GM15510 (cell line): ENCODE measurements at regions not wholly inside any gene's neighbourhood (a gene's known extent, or its start where the extent isn't known, plus 50 kb on each side); places are given as distances from the start of the nearest gene placed in this dataset.

ENCODE experiments used
- POLR2A ChIP-seq: IDR thresholded peaks from 3 replicates; pipeline ENCODE4 v1.6.1; 2011; ENCODE audit warnings: borderline replicate concordance; ENCODE audit not compliant: insufficient read length; ENCODE audit errors: extremely low read depth

DNA sequence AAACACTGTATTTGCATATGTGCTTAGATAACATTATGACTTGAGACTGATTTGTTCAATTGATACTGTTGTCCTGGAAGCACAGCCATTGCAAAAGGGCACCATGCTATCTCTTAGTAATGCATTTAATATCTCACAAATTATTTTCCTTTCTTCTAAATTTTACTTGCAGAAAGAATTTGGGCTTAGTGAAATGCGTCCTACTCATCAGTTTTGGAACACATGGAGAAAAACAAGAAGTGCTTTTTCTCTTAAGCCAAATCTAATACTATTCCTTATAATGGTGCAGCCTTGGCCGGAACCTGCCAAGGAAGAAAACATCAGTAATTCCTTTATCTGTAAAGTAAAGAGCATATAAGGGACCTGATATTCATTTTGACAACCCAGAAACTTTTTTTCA, 172.2 kb upstream of the ZNF608 start:
- no peak for TF ChIP-seq POLR2A

DNA sequence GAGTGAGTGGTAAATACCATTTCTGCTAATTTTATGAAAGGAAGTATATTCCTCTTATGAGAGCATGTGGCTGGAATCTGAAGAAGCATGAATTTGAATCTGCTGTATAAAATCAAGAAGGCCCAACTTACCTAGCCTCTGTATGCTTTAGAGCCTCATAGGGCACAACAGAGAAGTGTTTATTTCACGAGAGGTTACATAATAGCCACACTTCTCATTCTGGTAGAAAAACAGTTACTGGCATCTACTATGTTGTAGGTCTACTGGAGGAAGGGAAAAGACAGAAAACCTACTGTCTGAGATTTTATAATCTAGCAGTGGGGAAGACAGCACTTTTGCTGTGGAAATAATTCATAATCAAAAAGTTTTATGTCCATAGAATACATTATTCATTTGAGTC, 172.6 kb upstream of the ZNF608 start:
- no peak for TF ChIP-seq POLR2A

DNA sequence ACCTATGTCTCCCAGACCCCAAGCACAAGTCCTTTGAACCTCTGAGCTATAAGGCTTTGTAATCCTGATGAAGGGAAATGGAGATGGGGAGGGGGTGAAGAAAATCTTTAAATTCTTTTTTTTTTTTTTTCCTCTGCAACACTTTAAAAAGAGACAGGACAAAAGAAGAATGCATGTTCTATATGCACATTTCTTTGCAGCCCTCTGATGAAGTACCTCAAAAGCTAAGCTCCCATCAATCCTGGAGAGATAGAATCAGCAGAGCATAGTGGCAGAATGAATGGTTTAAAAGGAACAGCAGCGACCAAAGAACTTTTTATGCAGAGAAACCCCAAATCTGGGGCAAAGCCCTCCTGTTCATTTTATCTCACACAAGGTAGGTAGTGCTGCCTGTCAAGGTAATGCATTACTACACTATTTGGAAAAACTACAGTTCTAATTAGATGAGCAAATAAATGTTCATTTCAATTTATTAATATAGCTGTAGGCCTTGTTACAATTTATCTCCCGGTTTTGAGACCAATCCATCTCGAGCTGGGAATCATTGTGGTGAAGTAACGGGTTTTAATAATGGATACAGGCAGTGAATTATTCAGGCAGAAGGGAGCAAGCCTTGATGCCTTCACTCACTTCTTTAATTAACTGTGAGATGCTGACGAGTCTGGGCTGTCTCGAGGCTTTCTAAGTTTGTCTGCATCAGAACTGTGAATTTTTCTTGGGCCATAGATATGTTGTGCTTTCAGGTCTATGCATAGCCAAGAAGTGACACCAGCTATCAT, 173.5 kb upstream of the ZNF608 start:
- no peak for TF ChIP-seq POLR2A

DNA sequence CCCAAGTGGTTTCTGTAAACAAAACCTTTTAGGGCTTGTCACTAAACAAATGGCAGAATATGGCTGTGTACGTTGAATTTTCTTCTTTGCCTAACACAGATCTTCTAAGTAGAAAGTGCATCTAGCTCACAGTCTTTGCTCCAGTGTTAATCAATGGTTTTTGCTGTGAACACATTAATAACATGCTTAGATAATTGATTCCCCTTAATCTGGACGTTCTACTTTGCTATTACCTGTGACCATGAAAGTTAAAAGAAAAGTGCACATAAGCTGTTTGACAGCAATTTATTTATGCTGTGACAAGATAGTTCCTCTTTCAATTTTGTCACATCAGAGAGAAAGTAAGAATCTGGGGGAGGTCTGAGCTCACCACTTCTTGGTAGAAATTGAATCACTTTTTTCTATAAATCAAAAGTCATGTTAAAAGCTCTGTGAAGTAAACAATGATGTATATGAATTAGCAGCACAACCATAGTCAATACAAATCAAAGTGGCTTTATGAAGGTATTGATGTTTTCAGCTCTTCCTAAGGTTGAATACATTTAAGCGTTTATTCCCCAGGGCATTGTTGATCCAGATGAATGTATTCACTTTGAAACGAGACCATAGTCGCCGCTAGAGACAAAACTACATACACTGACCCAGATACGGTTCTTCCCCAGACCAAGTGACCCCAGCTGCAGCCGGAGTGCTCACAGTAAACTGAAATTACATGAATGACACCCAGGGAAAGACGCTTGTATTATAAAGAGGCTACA, 174.6 kb upstream of the ZNF608 start:
- no peak for TF ChIP-seq POLR2A

DNA sequence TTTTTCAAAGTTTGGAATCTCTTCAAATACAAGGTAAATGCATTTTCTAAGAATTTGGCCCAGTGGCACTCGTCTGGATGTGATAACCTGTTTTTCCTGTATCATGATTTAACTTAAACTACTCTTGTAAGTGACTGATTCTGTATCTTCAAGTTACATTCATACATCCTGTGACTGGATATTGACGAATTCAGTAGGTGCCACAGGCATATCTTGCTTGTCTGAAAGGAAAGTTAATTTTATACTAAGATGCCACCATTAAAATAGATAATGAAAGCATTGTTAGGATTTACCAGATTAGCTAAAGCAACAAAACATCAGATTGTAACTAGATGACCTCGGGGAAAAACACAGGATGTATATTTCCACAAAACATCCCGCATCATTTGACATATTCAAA, 175.3 kb upstream of the ZNF608 start:
- no peak for TF ChIP-seq POLR2A

DNA sequence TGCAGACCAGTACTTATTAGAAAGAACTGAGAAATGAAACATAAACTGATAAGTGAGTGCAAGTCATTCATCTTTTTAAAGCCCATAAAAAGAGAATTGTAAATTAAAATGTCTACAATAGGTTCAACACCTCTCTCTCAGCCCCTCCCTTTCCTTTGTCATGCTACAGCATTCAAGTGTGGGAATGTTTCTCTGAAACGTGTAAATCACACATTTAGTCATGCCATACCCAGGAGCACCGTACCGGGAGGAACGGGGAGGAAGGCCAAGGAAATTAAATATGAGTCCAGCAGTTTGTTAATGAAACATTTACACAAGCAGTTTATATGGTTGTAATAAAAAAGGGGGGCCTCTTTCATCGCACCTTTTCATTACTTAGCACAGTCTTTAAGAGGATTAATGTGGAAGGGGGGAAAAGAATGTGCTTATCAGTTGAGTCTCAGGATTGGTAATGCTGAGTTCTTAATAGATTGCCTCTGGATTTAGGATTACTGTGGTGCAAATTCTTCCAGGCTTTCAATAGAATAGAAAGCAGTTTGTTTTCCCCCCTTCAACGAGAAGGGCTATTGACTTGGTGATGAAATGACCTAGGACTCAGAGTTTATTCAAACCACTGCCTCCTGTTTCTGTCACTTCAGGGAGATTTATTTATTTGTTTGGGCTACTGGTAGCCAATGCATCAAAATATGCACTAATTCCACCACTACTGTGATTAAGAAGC, 176.0 kb upstream of the ZNF608 start:
- no peak for TF ChIP-seq POLR2A

DNA sequence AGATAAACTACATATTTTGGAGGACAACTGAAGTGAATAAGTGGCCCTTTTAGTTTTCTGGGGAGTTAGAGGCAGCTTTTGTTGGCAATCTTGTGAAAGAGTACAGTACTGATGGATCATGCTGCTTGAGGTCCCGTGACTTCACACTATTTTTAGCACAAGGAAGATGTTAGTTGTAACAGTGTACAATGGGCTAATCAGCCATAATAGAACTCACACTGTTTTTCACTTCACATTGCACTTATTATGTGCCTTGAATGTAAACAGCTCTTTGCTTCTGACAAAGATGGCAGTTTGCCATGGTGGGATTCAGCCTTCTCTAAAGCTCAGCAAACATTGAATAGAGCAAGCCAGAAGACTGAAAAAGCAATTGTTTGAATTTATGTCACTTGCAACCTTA, 176.7 kb upstream of the ZNF608 start:
- TF ChIP-seq POLR2A = no peak

DNA sequence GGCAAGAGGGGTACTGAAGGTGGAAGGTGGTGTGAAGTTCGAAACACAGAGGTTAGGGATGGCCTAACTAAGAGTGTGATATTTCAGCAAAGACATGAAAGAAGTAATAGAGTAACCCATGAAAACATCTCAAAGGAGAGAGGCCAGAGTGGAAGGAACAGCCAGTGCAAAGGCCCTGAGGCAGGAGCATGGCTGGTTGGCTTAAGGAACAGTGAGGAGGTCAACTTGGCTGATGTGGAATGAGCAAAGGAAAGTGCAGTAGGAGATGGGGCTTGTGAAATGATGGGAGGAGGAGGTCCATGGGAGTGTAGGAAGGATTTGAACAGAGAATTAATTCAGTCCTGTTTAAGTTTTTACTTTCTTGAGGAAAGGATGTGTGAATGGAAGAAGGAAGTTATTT, 178.3 kb upstream of the ZNF608 start:
- TF ChIP-seq POLR2A = no peak

DNA sequence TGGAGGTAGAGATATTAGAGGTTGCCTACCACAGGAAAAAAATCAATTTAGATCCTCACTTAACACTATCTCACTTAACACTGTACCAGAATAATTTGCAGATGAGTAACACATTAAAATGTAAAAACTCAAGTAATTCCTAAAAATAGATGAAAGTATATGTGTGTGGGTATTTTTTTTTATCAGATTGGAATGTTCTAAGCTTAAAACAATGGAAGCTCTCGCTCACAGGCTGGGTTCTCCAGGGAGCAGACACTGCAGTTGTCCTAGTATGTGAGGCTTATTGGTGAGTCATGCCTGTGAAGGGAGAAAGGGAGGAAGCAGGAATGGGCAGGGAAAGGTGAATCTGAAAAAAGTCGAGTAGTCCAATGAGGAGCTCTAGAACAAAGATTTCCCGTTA, 181.3 kb upstream of the ZNF608 start:
- TF ChIP-seq POLR2A = no peak

DNA sequence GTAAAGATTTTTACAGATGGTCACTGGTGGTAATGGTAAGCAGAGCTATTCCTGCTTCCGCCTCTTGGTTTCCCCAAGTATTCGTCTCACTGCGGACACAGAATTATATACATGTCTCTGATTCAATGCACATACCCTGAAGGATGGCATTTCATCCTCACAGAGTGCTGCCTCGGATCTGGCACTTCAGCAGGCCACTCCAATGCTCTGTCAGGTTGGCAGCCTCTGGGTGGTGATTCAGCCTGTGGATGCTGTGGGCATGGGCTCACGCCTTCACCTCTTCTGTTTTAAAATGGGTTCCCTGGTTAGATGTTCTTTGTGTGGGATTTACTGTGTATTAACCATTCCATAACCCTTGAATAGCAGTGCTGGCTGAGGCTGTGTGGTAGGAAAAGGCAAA, 182.6 kb upstream of the ZNF608 start:
- no peak for TF ChIP-seq POLR2A

DNA sequence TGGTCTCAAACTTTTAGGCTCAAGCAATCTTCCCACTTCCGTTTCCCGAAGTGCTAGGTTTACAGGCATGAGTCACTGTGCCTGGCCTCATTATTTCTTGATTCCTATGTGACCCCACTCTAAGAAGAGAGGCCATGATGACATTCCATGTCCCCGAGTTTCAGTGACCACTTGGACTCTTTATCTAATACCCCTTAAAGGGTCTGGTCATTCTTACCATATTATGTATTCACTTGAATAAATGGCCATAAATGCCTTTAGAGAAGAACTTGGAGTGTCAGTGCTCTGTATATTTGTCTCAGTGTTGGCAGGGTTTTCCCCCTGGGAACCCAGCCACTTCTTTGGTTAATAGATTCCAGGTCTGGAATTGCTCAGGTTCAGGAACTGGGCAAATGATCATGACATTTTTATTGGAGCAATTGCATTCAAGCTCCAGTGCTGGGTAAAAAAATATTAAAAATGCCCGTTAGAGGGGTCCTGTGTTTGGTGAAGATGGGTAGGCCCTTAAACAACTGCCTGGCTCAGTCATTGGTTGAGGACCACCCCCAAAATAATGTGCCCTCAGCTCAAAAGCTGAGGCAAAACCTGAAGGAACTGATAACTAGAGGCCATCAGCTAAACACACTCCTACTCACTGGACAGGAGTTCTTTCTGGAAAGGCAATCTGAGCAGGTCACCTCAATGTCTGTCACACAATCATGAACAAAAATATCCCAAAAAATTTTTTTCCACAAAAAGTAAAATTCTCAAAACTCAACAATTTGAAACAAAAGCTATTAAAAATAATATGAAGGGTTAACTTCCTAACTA, 186.6 kb upstream of the ZNF608 start:
- TF ChIP-seq POLR2A = no peak

DNA sequence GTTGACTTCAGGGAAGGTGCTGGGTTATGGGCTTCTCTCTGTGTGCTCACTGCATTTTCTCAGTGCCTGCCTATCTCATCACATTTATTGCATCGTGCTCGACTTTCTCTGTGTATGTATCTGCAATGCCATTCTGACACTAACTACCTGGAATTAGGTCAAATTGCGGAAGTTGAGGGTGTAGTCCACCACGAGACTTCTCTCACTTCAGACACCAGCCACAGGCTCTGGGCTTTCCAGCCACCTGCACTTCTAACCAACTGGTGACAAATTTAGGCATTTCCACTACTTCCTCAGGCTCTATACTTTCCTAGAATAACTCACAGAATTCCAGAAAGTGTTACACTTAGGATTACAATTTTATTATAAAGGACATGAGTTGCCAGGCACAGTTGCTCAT, 188.6 kb upstream of the ZNF608 start:
- no peak for TF ChIP-seq POLR2A

DNA sequence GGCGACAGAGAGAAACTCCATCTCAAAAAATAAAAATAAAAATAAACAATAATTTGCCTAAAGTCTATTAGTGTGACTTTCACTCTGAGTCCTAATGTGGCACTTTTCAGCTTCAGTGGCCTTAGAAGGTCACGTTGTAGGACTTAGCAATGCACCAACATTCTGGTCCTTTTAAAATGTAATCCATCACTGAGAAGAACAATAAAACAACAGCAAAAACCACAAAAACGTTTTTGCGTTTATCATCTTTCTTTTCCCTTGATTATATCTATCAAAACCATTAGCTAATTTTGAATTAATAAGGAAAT, 190.1 kb upstream of the ZNF608 start:
- no peak for TF ChIP-seq POLR2A

DNA sequence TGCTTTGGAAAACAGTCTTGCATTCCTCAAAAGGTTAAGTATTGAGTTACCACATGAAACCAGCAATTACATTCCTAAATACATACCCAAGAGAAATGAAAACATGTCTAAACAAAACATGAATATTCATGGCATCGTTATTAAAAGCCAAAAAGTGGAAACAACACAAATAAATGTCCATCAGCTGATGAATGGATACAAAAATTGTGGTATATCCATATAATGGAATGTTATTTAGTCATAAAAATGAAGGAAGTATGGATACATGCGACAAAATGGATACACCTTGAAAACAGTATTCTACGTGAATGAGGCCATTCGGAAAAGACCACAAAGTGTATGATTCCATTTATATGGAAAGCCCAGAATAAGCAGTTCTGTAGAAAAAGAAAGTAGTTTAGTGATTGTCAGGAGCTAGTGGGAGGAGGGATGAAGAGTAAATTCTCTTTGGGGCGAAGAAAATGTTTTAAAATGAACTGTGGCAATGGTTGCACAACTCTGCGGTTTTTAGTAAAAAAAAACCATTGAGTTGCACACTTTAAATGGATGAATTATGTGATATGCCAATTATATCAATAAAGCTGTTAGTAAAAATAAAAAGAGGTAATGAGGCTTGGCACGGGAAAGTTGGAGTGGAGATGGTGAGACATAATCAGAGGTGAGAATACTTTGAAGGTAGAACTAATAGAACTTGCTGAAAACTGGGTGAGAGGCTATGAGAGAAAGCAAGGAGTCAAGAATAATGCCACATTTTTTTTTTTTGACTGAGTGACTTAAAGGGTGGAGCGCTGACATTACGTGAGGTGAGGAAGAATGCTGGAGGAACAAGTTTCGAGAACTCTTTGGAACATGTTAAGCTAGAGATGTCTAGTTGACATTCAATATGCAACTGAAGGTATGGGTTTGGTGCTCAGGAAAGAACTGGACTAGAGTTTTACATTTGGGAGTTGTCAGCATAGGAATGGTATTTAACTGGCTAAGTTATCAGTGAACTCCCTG, 194.9 kb upstream of the ZNF608 start:
- TF ChIP-seq POLR2A = no peak
